GM12878 (cell line): ENCODE measurements at regions not wholly inside any gene's neighbourhood (a gene's known extent, or its start where the extent isn't known, plus 50 kb on each side); places are given as distances from the start of the nearest gene placed in this dataset.

Source experiments
- ATAC-seq: fragments of 200-7000 bp; cut with Tn5 transposase; 3 replicates; pipeline ENCODE4 v1.9.1; 2020; ENCODE audit warnings: mild to moderate bottlenecking, moderate library complexity
- BruUV-seq: library from RNA; stranded (reverse); fragments of 400-500 nt; replicated peaks from 2 replicates; lab custom pipeline; 2021; lab: Mats Ljungman, UMichigan
- CTCF ChIA-PET: fragments of 300-600 bp; sonication (Branson Sonifier 250); formaldehyde crosslinking; extraction: SDS; loops from one replicate; lab custom pipeline; 2021; ENCODE audit warnings: inconsistent platforms; lab: Yijun Ruan, JAX
- POLR2A ChIA-PET: fragments of 350-600 bp; formaldehyde crosslinking; extraction: SDS; loops from one replicate; lab custom pipeline; 2021; ENCODE audit warnings: inconsistent platforms; lab: Charles Lee
- RAD21 ChIA-PET: fragments of 300-600 bp; sonication (Branson Sonifier 250); formaldehyde crosslinking; loops from one replicate; lab custom pipeline; 2023; ENCODE audit warnings: antibody characterized with exemption; ENCODE audit not compliant: unreplicated experiment; lab: Charles Lee
- SMC1A ChIA-PET: fragments of 300-600 bp; sonication (Branson Sonifier 250); formaldehyde crosslinking; loops from one replicate; lab custom pipeline; 2023; ENCODE audit not compliant: unreplicated experiment, uncharacterized antibody; lab: Charles Lee
- DNase-seq: peaks from one replicate; pipeline ENCODE4 v3.0.0-alpha.2; 2011; ENCODE audit warnings: low read depth, low spot score
- FAIRE-seq: peaks from 3 replicates; lab custom pipeline; 2011; peaks lifted over from hg19 to GRCh38; lab: Jason Lieb, UNC
- H2AFZ ChIP-seq: 2 replicates; pipeline ENCODE4 v1.6.0; 2011; ENCODE audit warnings: low read depth, low read length, control low read depth; ENCODE audit not compliant: control insufficient read depth
- H3K27ac ChIP-seq: 2 replicates; pipeline ENCODE4 v1.5.1; 2011; ENCODE audit warnings: control low read depth; ENCODE audit not compliant: control insufficient read depth, insufficient read depth
- H3K27me3 ChIP-seq, 2 experiments: replicated peaks in 1 of 2; 2 replicates each; pipeline versions ENCODE4 v1.6.0 to v1.6.1; 2011; ENCODE audit warnings: low read length in 1 of 2; ENCODE audit not compliant: control insufficient read depth in 2 of 2, insufficient read depth in 2 of 2
- H3K36me3 ChIP-seq, 2 experiments: 2 replicates each; pipeline ENCODE4 v1.5.1; 2011; ENCODE audit warnings: low read length in 1 of 2; ENCODE audit not compliant: control insufficient read depth in 2 of 2, insufficient read depth in 2 of 2
- H3K4me1 ChIP-seq: 2 replicates; pipeline ENCODE4 v1.6.1; 2011; ENCODE audit warnings: mild to moderate bottlenecking, low read length, moderate library complexity, mixed read lengths; ENCODE audit not compliant: control insufficient read depth, insufficient read depth
- H3K4me2 ChIP-seq: 2 replicates; pipeline ENCODE4 v1.6.0; 2011; ENCODE audit warnings: control low read depth; ENCODE audit not compliant: control insufficient read depth, insufficient read depth
- H3K4me3 ChIP-seq: fragments of 200-600 bp; sonication (generic); 2 replicates; pipeline ENCODE4 v1.5.1; 2016
- H3K79me2 ChIP-seq: 2 replicates; pipeline ENCODE4 v1.6.0; 2011; ENCODE audit warnings: low read length; ENCODE audit not compliant: control insufficient read depth, insufficient read depth
- H3K9ac ChIP-seq: 2 replicates; pipeline ENCODE4 v1.8.0; 2011; ENCODE audit warnings: low read length, control low read depth, mixed read lengths; ENCODE audit not compliant: control insufficient read depth, insufficient read depth
- H3K9me3 ChIP-seq: replicated peaks from 3 replicates; pipeline ENCODE4 v1.5.1; 2011; ENCODE audit warnings: mild to moderate bottlenecking, low read length; ENCODE audit not compliant: control insufficient read depth, insufficient read depth
- H4K20me1 ChIP-seq: 2 replicates; pipeline ENCODE4 v1.6.0; 2011; ENCODE audit not compliant: control insufficient read depth, insufficient read depth
- ESRRA ChIP-seq: IDR thresholded peaks from 2 replicates; pipeline ENCODE4 v1.6.1; 2012; ENCODE audit warnings: mild to moderate bottlenecking, low read length, improper control_type of control experiment
- MTA2 ChIP-seq: fragments of 450-650 bp; IDR thresholded peaks from 2 replicates; pipeline ENCODE4 v1.6.1; 2016; ENCODE audit warnings: low read depth, mild to moderate bottlenecking, moderate library complexity
- POLR2AphosphoS5 ChIP-seq: IDR thresholded peaks from 2 replicates; pipeline ENCODE4 v1.6.1; 2011; ENCODE audit warnings: mild to moderate bottlenecking, low read length, inconsistent platforms
- POU2F2 ChIP-seq: IDR thresholded peaks from 3 replicates; pipeline ENCODE4 v1.6.1; 2011; ENCODE audit warnings: low read depth, mild to moderate bottlenecking, low read length, borderline replicate concordance
- SMAD1 ChIP-seq: fragments of 450-650 bp; IDR thresholded peaks from 2 replicates; pipeline ENCODE4 v1.6.1; 2018; ENCODE audit warnings: mild to moderate bottlenecking, low read depth; ENCODE audit not compliant: partially characterized antibody
- TCF12 ChIP-seq: IDR thresholded peaks from 2 replicates; pipeline ENCODE4 v1.6.1; 2011; ENCODE audit warnings: low read depth, mild to moderate bottlenecking, low read length
- TCF7 ChIP-seq: IDR thresholded peaks from 2 replicates; pipeline ENCODE4 v1.6.1; 2014; ENCODE audit warnings: antibody characterized with exemption, borderline replicate concordance
- ZBED1 ChIP-seq: IDR thresholded peaks from 2 replicates; pipeline ENCODE4 v1.6.1; 2016; ENCODE audit warnings: borderline replicate concordance
- WGBS: methylation state at CpG from one replicate; pipeline ENCODE4 v1.1.6; 2016; ENCODE audit warnings: low lambda C conversion rate; ENCODE audit not compliant: insufficient replicate concordance, insufficient coverage; ENCODE audit errors: missing lambda C conversion rate; 5-methylcytosine and 5-hydroxymethylcytosine counted together
- in situ Hi-C: fragments of 300-500 bp; cut with MboI; formaldehyde crosslinking; loops from 9 replicates; pipeline ENCODE4 v1.14.3; 2018; ENCODE audit warnings: mixed read lengths
- intact Hi-C: fragments of 100-400 bp; cut with micrococcal nuclease; formaldehyde crosslinking; loops from one replicate; pipeline ENCODE4 v1.14.2; 2022; ENCODE audit not compliant: unreplicated experiment
- TF ChIP-seq, protein P1 (sequence below): fragments of 450-650 bp; IDR thresholded peaks from 2 replicates; pipeline ENCODE4 v1.6.1; 2016; ENCODE audit warnings: mild to moderate bottlenecking, moderate library complexity, borderline replicate concordance
- TF ChIP-seq, protein P2 (sequence below), 3 experiments: IDR thresholded peaks in 2 of 3; conservative IDR thresholded peaks in 1 of 3; 2 replicates each; pipeline ENCODE4 v1.5.1; 2011; ENCODE audit warnings: low read depth in 3 of 3, low read length in 3 of 3, mild to moderate bottlenecking in 3 of 3, control low read depth in 2 of 3, moderate library complexity in 2 of 3, inconsistent platforms in 1 of 3, mixed read lengths in 1 of 3; ENCODE audit not compliant: control insufficient read depth in 2 of 3, insufficient read depth in 1 of 3; ENCODE audit errors: extremely low read depth in 1 of 3

DNA sequence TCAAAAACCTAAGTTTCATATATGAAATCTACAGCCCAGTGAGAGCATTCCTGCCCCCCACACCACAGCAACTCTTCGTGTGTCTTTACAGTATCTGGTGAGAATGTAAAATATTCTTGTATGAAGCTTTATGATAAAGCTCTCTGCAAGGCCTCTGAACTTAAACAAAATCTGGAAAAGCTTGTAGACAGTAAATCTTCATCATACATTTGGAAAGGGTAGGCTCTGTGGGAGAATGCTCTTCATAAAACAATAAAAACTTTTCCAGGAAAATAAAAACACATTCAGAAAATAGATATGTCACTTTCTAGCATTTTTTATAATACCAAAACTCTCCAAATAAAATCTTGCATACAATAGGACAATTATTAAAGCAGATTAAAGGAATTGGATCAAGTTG, 1009.5 kb downstream of the NAALADL2 start:
- 4% methylated on average over 1 of the region's 1 CpG for WGBS
- no peak for FAIRE-seq

More for the DNA sequence above, 1009.5 kb downstream of the NAALADL2 start:
- Histone ChIP-seq H2AFZ (no peak overlapping the region), H3K9me3 (no peaks in the 10 kb centered on the region), H3K4me3 (no peak overlapping the region), H3K4me1 (no peaks in the 10 kb centered on the region), H4K20me1 (no peaks in the 10 kb centered on the region), H3K79me2 (no peaks in the 10 kb centered on the region), H3K4me2 (no peak overlapping the region), H3K9ac (no peak overlapping the region), H3K36me3 (no peaks in the 10 kb centered on the region), H3K27me3 (no peaks in the 10 kb centered on the region), H3K27ac (no peak overlapping the region)
- POLR2A ChIA-PET: no interaction called here
- SMC1A ChIA-PET: interaction anchor here (1.0 kb wide), 1 partner anchor 893 kb away, joined by 3 read pairs; no protein-coding TSS in a partner anchor
- RAD21 ChIA-PET: no interaction called here
- DNase-seq (no peak), ATAC-seq (no peak)
- in situ Hi-C loops (no loop called here), intact Hi-C loops (no loop called here)
- no peak for TF ChIP-seq ESRRA
- no peak for TF ChIP-seq POLR2AphosphoS5
- TF ChIP-seq, protein P1, sequence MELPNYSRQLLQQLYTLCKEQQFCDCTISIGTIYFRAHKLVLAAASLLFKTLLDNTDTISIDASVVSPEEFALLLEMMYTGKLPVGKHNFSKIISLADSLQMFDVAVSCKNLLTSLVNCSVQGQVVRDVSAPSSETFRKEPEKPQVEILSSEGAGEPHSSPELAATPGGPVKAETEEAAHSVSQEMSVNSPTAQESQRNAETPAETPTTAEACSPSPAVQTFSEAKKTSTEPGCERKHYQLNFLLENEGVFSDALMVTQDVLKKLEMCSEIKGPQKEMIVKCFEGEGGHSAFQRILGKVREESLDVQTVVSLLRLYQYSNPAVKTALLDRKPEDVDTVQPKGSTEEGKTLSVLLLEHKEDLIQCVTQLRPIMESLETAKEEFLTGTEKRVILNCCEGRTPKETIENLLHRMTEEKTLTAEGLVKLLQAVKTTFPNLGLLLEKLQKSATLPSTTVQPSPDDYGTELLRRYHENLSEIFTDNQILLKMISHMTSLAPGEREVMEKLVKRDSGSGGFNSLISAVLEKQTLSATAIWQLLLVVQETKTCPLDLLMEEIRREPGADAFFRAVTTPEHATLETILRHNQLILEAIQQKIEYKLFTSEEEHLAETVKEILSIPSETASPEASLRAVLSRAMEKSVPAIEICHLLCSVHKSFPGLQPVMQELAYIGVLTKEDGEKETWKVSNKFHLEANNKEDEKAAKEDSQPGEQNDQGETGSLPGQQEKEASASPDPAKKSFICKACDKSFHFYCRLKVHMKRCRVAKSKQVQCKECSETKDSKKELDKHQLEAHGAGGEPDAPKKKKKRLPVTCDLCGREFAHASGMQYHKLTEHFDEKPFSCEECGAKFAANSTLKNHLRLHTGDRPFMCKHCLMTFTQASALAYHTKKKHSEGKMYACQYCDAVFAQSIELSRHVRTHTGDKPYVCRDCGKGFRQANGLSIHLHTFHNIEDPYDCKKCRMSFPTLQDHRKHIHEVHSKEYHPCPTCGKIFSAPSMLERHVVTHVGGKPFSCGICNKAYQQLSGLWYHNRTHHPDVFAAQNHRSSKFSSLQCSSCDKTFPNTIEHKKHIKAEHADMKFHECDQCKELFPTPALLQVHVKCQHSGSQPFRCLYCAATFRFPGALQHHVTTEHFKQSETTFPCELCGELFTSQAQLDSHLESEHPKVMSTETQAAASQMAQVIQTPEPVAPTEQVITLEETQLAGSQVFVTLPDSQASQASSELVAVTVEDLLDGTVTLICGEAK: no peak
- no peak for TF ChIP-seq TCF12
- TF ChIP-seq ZBED1: no peak
- TF ChIP-seq SMAD1: no peak
- no peak for TF ChIP-seq MTA2
- TF ChIP-seq POU2F2: no peak
- no peak for TF ChIP-seq TCF7
- TF ChIP-seq, protein P2, sequence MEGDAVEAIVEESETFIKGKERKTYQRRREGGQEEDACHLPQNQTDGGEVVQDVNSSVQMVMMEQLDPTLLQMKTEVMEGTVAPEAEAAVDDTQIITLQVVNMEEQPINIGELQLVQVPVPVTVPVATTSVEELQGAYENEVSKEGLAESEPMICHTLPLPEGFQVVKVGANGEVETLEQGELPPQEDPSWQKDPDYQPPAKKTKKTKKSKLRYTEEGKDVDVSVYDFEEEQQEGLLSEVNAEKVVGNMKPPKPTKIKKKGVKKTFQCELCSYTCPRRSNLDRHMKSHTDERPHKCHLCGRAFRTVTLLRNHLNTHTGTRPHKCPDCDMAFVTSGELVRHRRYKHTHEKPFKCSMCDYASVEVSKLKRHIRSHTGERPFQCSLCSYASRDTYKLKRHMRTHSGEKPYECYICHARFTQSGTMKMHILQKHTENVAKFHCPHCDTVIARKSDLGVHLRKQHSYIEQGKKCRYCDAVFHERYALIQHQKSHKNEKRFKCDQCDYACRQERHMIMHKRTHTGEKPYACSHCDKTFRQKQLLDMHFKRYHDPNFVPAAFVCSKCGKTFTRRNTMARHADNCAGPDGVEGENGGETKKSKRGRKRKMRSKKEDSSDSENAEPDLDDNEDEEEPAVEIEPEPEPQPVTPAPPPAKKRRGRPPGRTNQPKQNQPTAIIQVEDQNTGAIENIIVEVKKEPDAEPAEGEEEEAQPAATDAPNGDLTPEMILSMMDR (IDR thresholded peaks at IDR 0.05 in 2 of 3, conservative IDR thresholded peaks at IDR 0.05 in 1 of 3; ENCODE audit: control insufficient read depth in 2 of 3, extremely low read depth in 1 of 3, insufficient read depth in 1 of 3, low read depth in 3 of 3, low read length in 3 of 3): no peak
- CTCF ChIA-PET: interaction anchor here (1.4 kb wide), 1 partner anchor 19 kb away, joined by 3 read pairs; no protein-coding TSS in a partner anchor
- no TSS peak for BruUV-seq
